K562 (cell line): ENCODE measurements at regions not wholly inside any gene's neighbourhood (a gene's known extent, or its start where the extent isn't known, plus 50 kb on each side); places are given as distances from the start of the nearest gene placed in this dataset.
A peak's percentile ranks its signal among the peaks of the same experiment; 100 is the strongest.

Experiments
- ATAC-seq: fragments of 200-7000 bp; cut with Tn5 transposase; 3 replicates; pipeline ENCODE4 v1.9.1; 2020; ENCODE audit warnings: moderate library complexity
- BruUV-seq: library from RNA; stranded (reverse); fragments of 400-500 nt; replicated peaks from 2 replicates; lab custom pipeline; 2021; lab: Mats Ljungman, UMichigan
- CTCF ChIA-PET: fragments of 300-600 bp; formaldehyde crosslinking; extraction: SDS; loops from one replicate; lab custom pipeline; 2021; ENCODE audit warnings: low intra/inter-chr PET ratio; lab: Yijun Ruan, JAX
- POLR2A ChIA-PET: fragments of 300-600, 350-650 bp; sonication (Branson Sonifier 250); formaldehyde crosslinking; extraction: SDS; loops from one replicate; lab custom pipeline; 2021; ENCODE audit warnings: antibody characterized with exemption, inconsistent platforms; lab: Yijun Ruan, JAX
- DNase-seq, 4 experiments: peaks; one replicate each; pipeline versions ENCODE4 v3.0.0 to v3.0.0-alpha.2; 2011 to 2018; ENCODE audit warnings: low spot score in 3 of 4, mixed read lengths in 3 of 4; ENCODE audit errors: extremely low read depth in 1 of 4
- FAIRE-seq: peaks from 2 replicates; lab custom pipeline; 2011; peaks lifted over from hg19 to GRCh38; lab: Jason Lieb, UNC
- H2AFZ ChIP-seq: 2 replicates; pipeline ENCODE4 v1.6.0; 2011; ENCODE audit warnings: low read depth, low read length, control low read depth, inconsistent platforms
- H3K27ac ChIP-seq: fragments of 200-600 bp; 3 replicates; pipeline ENCODE4 v1.8.0; 2011; ENCODE audit warnings: low read depth, mild to moderate bottlenecking, control low read depth, inconsistent platforms, low read length, moderate library complexity, mixed read lengths; ENCODE audit errors: extremely low read depth
- H3K27me3 ChIP-seq, 2 experiments: fragments of 300-600 bp in 1 of 2; 2 replicates in 1 of 2; 3 replicates in 1 of 2; pipeline versions ENCODE4 v1.6.0 to v1.8.0; 2011; ENCODE audit warnings: inconsistent platforms in 2 of 2, low read length in 2 of 2, mild to moderate bottlenecking in 1 of 2, mixed read lengths in 1 of 2, moderate library complexity in 1 of 2; ENCODE audit not compliant: control insufficient read depth in 2 of 2, insufficient read depth in 2 of 2
- H3K36me3 ChIP-seq: fragments of 300-600 bp; 3 replicates; pipeline ENCODE4 v1.8.0; 2011; ENCODE audit warnings: mild to moderate bottlenecking, low read length, inconsistent platforms; ENCODE audit not compliant: control insufficient read depth, insufficient read depth
- H3K4me1 ChIP-seq, 2 experiments: fragments of 200-600 bp in 1 of 2; replicated peaks in 1 of 2; 2 replicates in 1 of 2; 3 replicates in 1 of 2; pipeline versions ENCODE4 v1.5.1 to v1.8.0; 2011; ENCODE audit warnings: inconsistent platforms in 2 of 2, low read length in 2 of 2, mild to moderate bottlenecking in 1 of 2, mixed read lengths in 1 of 2, moderate library complexity in 1 of 2; ENCODE audit not compliant: control insufficient read depth in 2 of 2, insufficient read depth in 2 of 2
- H3K4me2 ChIP-seq: 2 replicates; pipeline ENCODE4 v1.6.1; 2011; ENCODE audit warnings: low read length, control low read depth, inconsistent platforms, mixed read lengths; ENCODE audit not compliant: insufficient read depth
- H3K4me3 ChIP-seq: fragments of 200-600 bp; sonication (generic), shearing (Covaris generic); 2 replicates; pipeline ENCODE4 v1.5.1; 2016; ENCODE audit warnings: control low read depth, inconsistent platforms
- H3K79me2 ChIP-seq: fragments of 200-600 bp; 3 replicates; pipeline ENCODE4 v1.8.0; 2011; ENCODE audit warnings: low read length, inconsistent platforms; ENCODE audit not compliant: control insufficient read depth, insufficient read depth
- H3K9ac ChIP-seq, 2 experiments: 2 replicates each; pipeline versions ENCODE4 v1.6.0 to v1.6.1; 2011; ENCODE audit warnings: low read depth in 2 of 2, low read length in 2 of 2, control low read depth in 1 of 2, inconsistent platforms in 1 of 2, mild to moderate bottlenecking in 1 of 2, mixed read lengths in 1 of 2; ENCODE audit not compliant: insufficient read depth in 1 of 2
- H3K9me1 ChIP-seq: one replicate; pipeline ENCODE4 v1.6.0; 2011; ENCODE audit warnings: inconsistent platforms, mild to moderate bottlenecking, low read length, moderate library complexity; ENCODE audit not compliant: control insufficient read depth, insufficient read depth
- H3K9me3 ChIP-seq: replicated peaks from 2 replicates; pipeline ENCODE4 v1.5.1; 2011; ENCODE audit warnings: low read depth, low read length, inconsistent platforms; ENCODE audit not compliant: control insufficient read depth, insufficient read depth
- H4K20me1 ChIP-seq: replicated peaks from 2 replicates; pipeline ENCODE4 v1.6.1; 2011; ENCODE audit warnings: low read length, inconsistent platforms, mixed read lengths; ENCODE audit not compliant: control insufficient read depth, insufficient read depth
- CBX2 ChIP-seq: fragments of 200-600 bp; sonication (generic); IDR thresholded peaks from one replicate; pipeline ENCODE4 v1.6.1; 2012; ENCODE audit warnings: mild to moderate bottlenecking, low read length, inconsistent platforms; ENCODE audit not compliant: insufficient read depth, poor library complexity, severe bottlenecking
- CSDE1 ChIP-seq, 2 experiments: fragments of 450-650 bp; IDR thresholded peaks; 2 replicates each; pipeline ENCODE4 v1.6.1; 2016; ENCODE audit warnings: mild to moderate bottlenecking in 1 of 2
- L3MBTL2 ChIP-seq: fragments of 450-650 bp; IDR thresholded peaks from 2 replicates; pipeline ENCODE4 v1.6.1; 2016; ENCODE audit warnings: mild to moderate bottlenecking, moderate library complexity
- OTX1 ChIP-seq: fragments of 450-650 bp; formaldehyde crosslinking; IDR thresholded peaks from 2 replicates; pipeline ENCODE4 v1.4.0; 2022; ENCODE audit warnings: mild to moderate bottlenecking
- POLR3A ChIP-seq: IDR thresholded peaks from 2 replicates; pipeline ENCODE4 v1.6.1; 2011; ENCODE audit warnings: borderline replicate concordance, mild to moderate bottlenecking, moderate library complexity; ENCODE audit not compliant: insufficient read length, insufficient read depth; ENCODE audit errors: extremely low read depth
- SMAD3 ChIP-seq: fragments of 450-650 bp; formaldehyde crosslinking; conservative IDR thresholded peaks from 2 replicates; pipeline ENCODE4 v1.4.0; 2020; ENCODE audit warnings: mild to moderate bottlenecking
- SNIP1 ChIP-seq: fragments of 450-650 bp; IDR thresholded peaks from 2 replicates; pipeline ENCODE4 v1.7.1; 2017; ENCODE audit warnings: low read depth, mild to moderate bottlenecking
- TFAM ChIP-seq: fragments of 250-450 bp; sonication (Bioruptor Pico); conservative IDR thresholded peaks from 2 replicates; pipeline ENCODE4 v1.5.0; 2021; ENCODE audit warnings: mild to moderate bottlenecking, moderate library complexity
- ZNF263 ChIP-seq: sonication (generic); formaldehyde crosslinking; IDR thresholded peaks from 2 replicates; pipeline ENCODE4 v1.8.0; 2022; ENCODE audit warnings: mild to moderate bottlenecking, missing genetic modification reagents, borderline replicate concordance
- WGBS: fragments of 100-300 bp; shearing (Covaris generic); methylation state at CpG from one replicate; pipeline ENCODE4 v1.1.6; 2016; ENCODE audit warnings: low coverage, mixed read lengths; ENCODE audit not compliant: insufficient coverage; ENCODE audit errors: missing lambda C conversion rate; 5-methylcytosine and 5-hydroxymethylcytosine counted together
- in situ Hi-C: fragments of 300-500 bp; cut with MboI; formaldehyde crosslinking; loops from 4 replicates; pipeline ENCODE4 v1.15.0; 2018; ENCODE audit warnings: inconsistent platforms, mixed read lengths
- intact Hi-C: fragments of 100-400 bp; cut with micrococcal nuclease; formaldehyde crosslinking; loops from 2 replicates; pipeline ENCODE4 v1.14.2; 2022
- TF ChIP-seq, protein P1 (sequence below): IDR thresholded peaks from 2 replicates; pipeline ENCODE4 v1.6.1; 2012; ENCODE audit warnings: low read depth, low read length, improper control_type of control experiment, borderline replicate concordance
- TF ChIP-seq, protein P2 (sequence below): fragments of 250-450 bp; sonication (Bioruptor Pico); IDR thresholded peaks from 2 replicates; pipeline ENCODE4 v1.4.0; 2020
- TF ChIP-seq, protein P3 (sequence below): fragments of 250-450 bp; sonication (Bioruptor Pico); IDR thresholded peaks from 2 replicates; pipeline ENCODE4 v1.8.0; 2022; ENCODE audit warnings: moderate library complexity, mild to moderate bottlenecking, inconsistent platforms

DNA sequence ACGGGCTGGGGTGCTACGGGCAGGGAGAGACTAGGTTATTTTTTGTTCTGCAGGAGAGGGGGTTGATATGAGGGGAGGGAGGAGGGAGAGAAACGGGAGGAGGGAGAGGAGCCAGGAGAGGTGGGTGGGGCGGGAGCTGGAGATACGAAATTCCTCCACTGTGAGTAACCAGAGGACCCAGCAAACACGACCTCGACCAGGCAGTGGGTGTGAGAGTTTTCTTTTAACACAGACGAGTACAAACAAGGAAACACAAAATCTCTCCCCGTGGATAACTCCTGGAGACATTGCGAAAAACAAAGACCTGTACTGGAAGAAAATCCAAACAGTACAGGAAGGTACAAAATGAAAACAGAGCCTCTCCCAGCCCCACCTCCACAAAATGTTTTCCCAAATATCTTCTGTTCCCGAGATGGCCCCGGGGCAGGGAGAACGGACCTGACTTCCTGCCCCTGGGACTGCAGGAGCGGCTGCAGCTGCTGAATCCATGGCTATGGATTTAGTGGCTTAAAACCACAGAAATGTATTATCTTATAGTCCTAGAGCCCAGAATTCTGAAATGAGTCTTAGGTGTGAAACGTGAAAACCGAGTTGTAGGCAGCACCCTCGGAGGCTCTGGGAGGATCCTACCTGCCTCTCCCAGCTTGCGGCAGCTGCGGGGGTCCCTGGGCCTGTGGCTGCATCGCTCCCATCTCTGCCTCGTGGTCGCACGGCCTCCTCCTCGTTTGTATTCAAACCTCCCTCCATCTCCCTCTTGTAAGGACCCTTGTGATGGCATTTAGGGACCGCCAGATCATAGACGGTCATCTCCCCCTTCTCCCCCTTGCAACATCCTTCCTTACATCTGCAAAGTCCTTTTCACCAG lies 82.2 kb downstream of the RIPK4 start:
- Histone ChIP-seq H3K27ac (no peak overlapping the region), H3K9me1 (no peaks in the 10 kb centered on the region), H3K36me3 (no peaks in the 10 kb centered on the region), H4K20me1 (no peaks in the 10 kb centered on the region), H3K27me3 (peaks cover 66 to 93% of the 10 kb centered on the region in 2 experiments), H3K9me3 (no peaks in the 10 kb centered on the region), H3K9ac (no peak overlapping the region), H3K4me2 (no peak overlapping the region), H3K4me3 (no peak overlapping the region), H3K4me1 (no peaks in the 10 kb centered on the region; a peak in 1 of 5 replicates), H3K79me2 (no peaks in the 10 kb centered on the region), H2AFZ (no peak overlapping the region)
- no peak for DNase-seq
- ChIA-PET CTCF (no interaction called here), POLR2A (interaction anchor here (1.4 kb wide), 1 partner anchor 7 kb away, joined by 4 read pairs; no protein-coding TSS in a partner anchor)
- FAIRE-seq: no peak
- BruUV-seq: no TSS peak
- WGBS: under 1% methylated on average over 21 of the region's 26 CpGs
- no peak for ATAC-seq
- intact Hi-C loops (no loop called here), in situ Hi-C loops (no loop called here)
- TF ChIP-seq ZNF263 (CRISPR knock-in tag) (peak; percentile 74), POLR3A (no peak)

DNA sequence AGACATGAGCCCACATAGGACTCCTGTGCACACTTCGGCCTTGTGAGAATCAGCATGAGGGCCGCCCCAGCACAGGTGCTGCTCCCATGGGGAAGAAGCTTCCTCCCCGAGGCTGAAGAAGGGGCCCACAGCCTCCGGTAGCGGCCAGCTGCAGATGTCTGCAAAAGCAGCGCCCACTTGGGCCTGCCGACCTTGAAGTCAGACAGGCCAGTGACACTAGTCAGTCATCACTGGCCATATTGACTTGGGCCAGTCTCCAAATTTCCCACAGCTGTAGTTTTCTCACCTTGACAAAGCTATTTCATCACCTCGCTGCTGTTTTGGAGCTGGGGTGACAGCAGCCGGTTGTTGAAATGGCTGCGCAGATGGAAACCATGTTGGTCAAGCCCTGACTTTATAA lies 83.0 kb downstream of the RIPK4 start:
- Histone ChIP-seq H3K27me3 (peaks cover 66 to 95% of the 10 kb centered on the region in 2 experiments), H3K9ac (no peak overlapping the region), H3K27ac (no peak overlapping the region), H3K4me3 (no peak overlapping the region), H3K4me1 (peaks cover 0 to 5% of the 10 kb centered on the region in 2 experiments; a peak in 3 of 5 replicates), H3K4me2 (no peak overlapping the region), H3K36me3 (no peaks in the 10 kb centered on the region), H3K79me2 (no peaks in the 10 kb centered on the region), H3K9me1 (no peaks in the 10 kb centered on the region), H2AFZ (no peak overlapping the region), H3K9me3 (no peaks in the 10 kb centered on the region), H4K20me1 (no peaks in the 10 kb centered on the region)
- ChIA-PET POLR2A (interaction anchor here (1.4 kb wide), 1 partner anchor 8 kb away, joined by 4 read pairs; no protein-coding TSS in a partner anchor), CTCF (no interaction called here)
- DNase-seq (no peak), FAIRE-seq (no peak), ATAC-seq (no peak)
- in situ Hi-C loops (no loop called here), intact Hi-C loops (no loop called here)
- BruUV-seq: no TSS peak
- 3% methylated on average over 10 of the region's 10 CpGs for WGBS
- TF ChIP-seq, protein P1, sequence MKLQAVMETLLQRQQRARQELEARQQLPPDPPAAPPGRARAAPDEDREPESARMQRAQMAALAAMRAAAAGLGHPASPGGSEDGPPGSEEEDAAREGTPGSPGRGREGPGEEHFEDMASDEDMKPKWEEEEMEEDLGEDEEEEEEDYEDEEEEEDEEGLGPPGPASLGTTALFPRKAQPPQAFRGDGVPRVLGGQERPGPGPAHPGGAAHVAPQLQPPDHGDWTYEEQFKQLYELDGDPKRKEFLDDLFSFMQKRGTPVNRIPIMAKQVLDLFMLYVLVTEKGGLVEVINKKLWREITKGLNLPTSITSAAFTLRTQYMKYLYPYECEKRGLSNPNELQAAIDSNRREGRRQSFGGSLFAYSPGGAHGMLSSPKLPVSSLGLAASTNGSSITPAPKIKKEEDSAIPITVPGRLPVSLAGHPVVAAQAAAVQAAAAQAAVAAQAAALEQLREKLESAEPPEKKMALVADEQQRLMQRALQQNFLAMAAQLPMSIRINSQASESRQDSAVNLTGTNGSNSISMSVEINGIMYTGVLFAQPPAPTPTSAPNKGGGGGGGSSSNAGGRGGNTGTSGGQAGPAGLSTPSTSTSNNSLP: no peak
- TF ChIP-seq TFAM (CRISPR knock-in tag) (no peak), SMAD3 (CRISPR knock-in tag) (no peak), L3MBTL2 (no peak), SNIP1 (no peak), CSDE1 (IDR thresholded peaks at IDR 0.05) (no peak), OTX1 (CRISPR knock-in tag) (no peak), CBX2 (no peak)
- TF ChIP-seq, protein P2, sequence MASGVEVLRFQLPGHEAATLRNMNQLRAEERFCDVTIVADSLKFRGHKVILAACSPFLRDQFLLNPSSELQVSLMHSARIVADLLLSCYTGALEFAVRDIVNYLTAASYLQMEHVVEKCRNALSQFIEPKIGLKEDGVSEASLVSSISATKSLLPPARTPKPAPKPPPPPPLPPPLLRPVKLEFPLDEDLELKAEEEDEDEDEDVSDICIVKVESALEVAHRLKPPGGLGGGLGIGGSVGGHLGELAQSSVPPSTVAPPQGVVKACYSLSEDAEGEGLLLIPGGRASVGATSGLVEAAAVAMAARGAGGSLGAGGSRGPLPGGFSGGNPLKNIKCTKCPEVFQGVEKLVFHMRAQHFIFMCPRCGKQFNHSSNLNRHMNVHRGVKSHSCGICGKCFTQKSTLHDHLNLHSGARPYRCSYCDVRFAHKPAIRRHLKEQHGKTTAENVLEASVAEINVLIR (CRISPR knock-in tag): no peak
- TF ChIP-seq, protein P3, sequence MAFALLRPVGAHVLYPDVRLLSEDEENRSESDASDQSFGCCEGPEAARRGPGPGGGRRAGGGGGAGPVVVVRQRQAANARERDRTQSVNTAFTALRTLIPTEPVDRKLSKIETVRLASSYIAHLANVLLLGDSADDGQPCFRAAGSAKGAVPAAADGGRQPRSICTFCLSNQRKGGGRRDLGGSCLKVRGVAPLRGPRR (CRISPR knock-in tag): no peak
